HEK293 (cell line): ENCODE measurements at regions not wholly inside any gene's neighbourhood (a gene's known extent, or its start where the extent isn't known, plus 50 kb on each side); places are given as distances from the start of the nearest gene placed in this dataset.

Source experiments
- CTCF ChIA-PET: fragments of 350-600 bp; formaldehyde crosslinking; extraction: SDS; loops from one replicate; lab custom pipeline; 2021; ENCODE audit warnings: antibody characterized with exemption; lab: Yijun Ruan, JAX
- POLR2A ChIA-PET: fragments of 300-600 bp; formaldehyde crosslinking; extraction: SDS; loops from one replicate; lab custom pipeline; 2020; ENCODE audit warnings: antibody characterized with exemption, inconsistent platforms; lab: Yijun Ruan, JAX
- H3K27ac ChIP-seq: fragments of 200-500 bp; sonication (Bioruptor generic); 2 replicates; pipeline ENCODE4 v1.5.1; 2014; ENCODE audit warnings: low read depth, low read length, control low read depth, inconsistent platforms; ENCODE audit errors: extremely low read depth
- H3K36me3 ChIP-seq, 2 experiments: fragments of 200-500 bp in 1 of 2; sonication (Bioruptor generic) in 1 of 2; 1 replicate in 1 of 2; 2 replicates in 1 of 2; pipeline ENCODE4 v1.5.1; 2014 to 2017; ENCODE audit warnings: inconsistent platforms in 2 of 2, low read length in 2 of 2; ENCODE audit not compliant: control insufficient read depth in 2 of 2, insufficient read depth in 1 of 2
- H3K4me1 ChIP-seq: fragments of 200-500 bp; sonication (Bioruptor generic); 2 replicates; pipeline ENCODE4 v1.5.1; 2014; ENCODE audit warnings: mild to moderate bottlenecking, low read length, inconsistent platforms; ENCODE audit not compliant: control insufficient read depth, insufficient read depth
- H3K4me3 ChIP-seq: 2 replicates; pipeline ENCODE4 v1.5.1; 2011; ENCODE audit warnings: low read depth, mild to moderate bottlenecking, control low read depth, low read length, moderate library complexity
- H3K9me3 ChIP-seq: fragments of 200-500 bp; sonication (Bioruptor generic); 2 replicates; pipeline ENCODE4 v1.5.1; 2014; ENCODE audit warnings: low read depth, low read length, inconsistent platforms; ENCODE audit not compliant: control insufficient read depth, insufficient read depth
- ATF2 ChIP-seq: fragments of 450-650 bp; formaldehyde crosslinking; IDR thresholded peaks from 2 replicates; pipeline ENCODE4 v1.5.1; 2016; ENCODE audit warnings: missing biosample characterization, missing genetic modification characterization, low read depth
- BCL11B ChIP-seq: fragments of 450-650 bp; formaldehyde crosslinking; IDR thresholded peaks from 2 replicates; pipeline ENCODE4 v1.5.1; 2016; ENCODE audit warnings: low read depth, missing biosample characterization, missing genetic modification characterization
- KLF7 ChIP-seq: fragments of 450-650 bp; formaldehyde crosslinking; IDR thresholded peaks from 2 replicates; pipeline ENCODE4 v1.5.1; 2016; ENCODE audit warnings: missing biosample characterization, missing genetic modification characterization, borderline replicate concordance
- KLF9 ChIP-seq: fragments of 450-650 bp; formaldehyde crosslinking; IDR thresholded peaks from 2 replicates; pipeline ENCODE4 v1.5.1; 2016; ENCODE audit warnings: missing biosample characterization, missing genetic modification characterization, low read depth
- MEIS1 ChIP-seq: sonication (generic); formaldehyde crosslinking; IDR thresholded peaks from 2 replicates; pipeline ENCODE4 v1.8.1; 2022; ENCODE audit warnings: missing genetic modification reagents, mild to moderate bottlenecking, borderline replicate concordance
- MZF1 ChIP-seq: fragments of 450-650 bp; formaldehyde crosslinking; IDR thresholded peaks from 2 replicates; pipeline ENCODE4 v1.5.1; 2017; ENCODE audit warnings: missing biosample characterization, missing genetic modification characterization, borderline replicate concordance
- SP7 ChIP-seq: fragments of 450-650 bp; formaldehyde crosslinking; IDR thresholded peaks from 2 replicates; pipeline ENCODE4 v1.5.1; 2016; ENCODE audit warnings: missing biosample characterization, missing genetic modification characterization
- TRIM28 ChIP-seq: IDR thresholded peaks from 2 replicates; pipeline ENCODE4 v1.6.1; 2011; ENCODE audit warnings: low read length, control low read depth, borderline replicate concordance
- ZBTB10 ChIP-seq: fragments of 450-650 bp; formaldehyde crosslinking; IDR thresholded peaks from 2 replicates; pipeline ENCODE4 v1.5.1; 2016; ENCODE audit warnings: missing biosample characterization, missing genetic modification characterization
- ZBTB20 ChIP-seq: fragments of 450-650 bp; formaldehyde crosslinking; IDR thresholded peaks from 2 replicates; pipeline ENCODE4 v1.5.1; 2016; ENCODE audit warnings: missing biosample characterization, missing genetic modification characterization
- ZBTB6 ChIP-seq: fragments of 450-650 bp; formaldehyde crosslinking; IDR thresholded peaks from 2 replicates; pipeline ENCODE4 v1.5.1; 2017; ENCODE audit warnings: missing biosample characterization, missing genetic modification characterization
- ZNF112 ChIP-seq: fragments of 450-650 bp; formaldehyde crosslinking; IDR thresholded peaks from 2 replicates; pipeline ENCODE4 v1.5.0; 2017; ENCODE audit warnings: missing biosample characterization, missing genetic modification characterization
- ZNF266 ChIP-seq: fragments of 450-650 bp; formaldehyde crosslinking; IDR thresholded peaks from 2 replicates; pipeline ENCODE4 v1.5.1; 2016; ENCODE audit warnings: missing biosample characterization, missing genetic modification characterization, low read depth
- ZNF280D ChIP-seq: fragments of 450-650 bp; formaldehyde crosslinking; IDR thresholded peaks from 2 replicates; pipeline ENCODE4 v1.5.1; 2016; ENCODE audit warnings: missing biosample characterization, missing genetic modification characterization
- ZNF404 ChIP-seq: fragments of 450-650 bp; formaldehyde crosslinking; IDR thresholded peaks from 2 replicates; pipeline ENCODE4 v1.5.1; 2017; ENCODE audit warnings: missing biosample characterization, missing genetic modification characterization
- ZNF433 ChIP-seq: fragments of 450-650 bp; formaldehyde crosslinking; IDR thresholded peaks from 2 replicates; pipeline ENCODE4 v1.5.1; 2016; ENCODE audit warnings: missing biosample characterization, missing genetic modification characterization, low read depth
- ZNF501 ChIP-seq: fragments of 450-650 bp; formaldehyde crosslinking; IDR thresholded peaks from 2 replicates; pipeline ENCODE4 v1.5.1; 2016; ENCODE audit warnings: missing biosample characterization, missing genetic modification characterization
- ZNF558 ChIP-seq: fragments of 450-650 bp; formaldehyde crosslinking; IDR thresholded peaks from 2 replicates; pipeline ENCODE4 v1.5.1; 2016; ENCODE audit warnings: missing biosample characterization, missing genetic modification characterization
- ZNF600 ChIP-seq: fragments of 450-650 bp; formaldehyde crosslinking; IDR thresholded peaks from 2 replicates; pipeline ENCODE4 v1.5.1; 2016; ENCODE audit warnings: missing biosample characterization, missing genetic modification characterization
- ZNF747 ChIP-seq: fragments of 450-650 bp; formaldehyde crosslinking; IDR thresholded peaks from 2 replicates; pipeline ENCODE4 v1.5.1; 2016; ENCODE audit warnings: missing biosample characterization, missing genetic modification characterization
- ZNF777 ChIP-seq: fragments of 450-650 bp; formaldehyde crosslinking; IDR thresholded peaks from 2 replicates; pipeline ENCODE4 v1.5.1; 2017; ENCODE audit warnings: missing biosample characterization, missing genetic modification characterization, borderline replicate concordance
- ZSCAN4 ChIP-seq: fragments of 450-650 bp; formaldehyde crosslinking; IDR thresholded peaks from 2 replicates; pipeline ENCODE4 v1.5.1; 2017; ENCODE audit warnings: missing biosample characterization, missing genetic modification characterization

GRCh38 chr5:2027790-2028189 is 145.1 kb upstream of the IRX4 start:
- ChIA-PET POLR2A (no interaction called here), CTCF (no interaction called here)
- H3K4me3 ChIP-seq = no peak overlapping the region
- TF ChIP-seq ZNF112 (tag by site-specific recombination) (no peak), ZNF266 (tag by site-specific recombination) (no peak), KLF9 (tag by site-specific recombination) (no peak), SP7 (tag by site-specific recombination) (no peak), ZBTB20 (tag by site-specific recombination) (no peak), ZNF777 (tag by site-specific recombination) (no peak)
- no peaks in the 10 kb centered on the region for H3K36me3 ChIP-seq
- H3K27ac ChIP-seq = no peak overlapping the region
- H3K4me1 ChIP-seq = no peaks in the 10 kb centered on the region
- H3K9me3 ChIP-seq = no peaks in the 10 kb centered on the region

- ChIA-PET POLR2A (no interaction called here), CTCF (interaction anchor here (0.6 to 0.8 kb wide), 2 partner anchors 14 to 56 kb away, joined by 3 read pairs; no protein-coding TSS in a partner anchor)
- H3K4me1 ChIP-seq = no peaks in the 10 kb centered on the region
- H3K27ac ChIP-seq = no peak overlapping the region
- H3K36me3 ChIP-seq = no peaks in the 10 kb centered on the region
- H3K9me3 ChIP-seq = no peaks in the 10 kb centered on the region
- TF ChIP-seq ZNF433 (tag by site-specific recombination) (no peak), ZNF404 (tag by site-specific recombination) (no peak), ZNF501 (tag by site-specific recombination) (no peak), ZBTB20 (tag by site-specific recombination) (no peak), BCL11B (tag by site-specific recombination) (no peak), TRIM28 (0 out of 2 replicates have a peak, but pooled peaks have one; percentile 30)
- H3K4me3 ChIP-seq = no peak overlapping the region
These were observed 142.4 kb upstream of the IRX4 start for GRCh38 chr5:2024986-2025721.

GRCh38 chr5:2023196-2023595 is 140.5 kb upstream of the IRX4 start:
- no peaks in the 10 kb centered on the region for H3K9me3 ChIP-seq
- CTCF ChIA-PET = no interaction called here
- no peak overlapping the region for H3K27ac ChIP-seq
- H3K4me1 ChIP-seq = no peaks in the 10 kb centered on the region
- no peak overlapping the region for H3K4me3 ChIP-seq
- H3K36me3 ChIP-seq = no peaks in the 10 kb centered on the region
- POLR2A ChIA-PET = no interaction called here
- TF ChIP-seq ZBTB10 (tag by site-specific recombination) = no peak
- no peak for TF ChIP-seq ZBTB6 (tag by site-specific recombination)
- no peak for TF ChIP-seq MZF1
- no peak for TF ChIP-seq ZNF501 (tag by site-specific recombination)
- no peak for TF ChIP-seq ATF2 (tag by site-specific recombination)
- no peak for TF ChIP-seq ZNF600 (tag by site-specific recombination)
- TF ChIP-seq MEIS1 (CRISPR knock-in tag) = no peak
- no peak for TF ChIP-seq ZNF280D
- no peak for TF ChIP-seq ZNF558
- no peak for TF ChIP-seq ZSCAN4 (tag by site-specific recombination)
- TF ChIP-seq KLF7 (tag by site-specific recombination) = no peak
- TF ChIP-seq ZNF747 (tag by site-specific recombination) = no peak
